Activated T-helper 1 cell treated with Interleukin-2 at 50 U/mL for 16 hours (primary cell): ENCODE measurements at regions not wholly inside any gene's neighbourhood (a gene's known extent, or its start where the extent isn't known, plus 50 kb on each side); places are given as distances from the start of the nearest gene placed in this dataset.

Source experiments
- DNase-seq: peaks from one replicate; pipeline ENCODE4 v3.0.0-alpha.2; 2020; ENCODE audit warnings: low read depth

- DNase-seq: no peak
Observed at GRCh38 chr14:101120641-101121507, 217.4 kb upstream of the RTL1 start.

GRCh38 chr14:101121508-101122139 lies 218.1 kb upstream of the RTL1 start:
- DNase-seq: no peak

DNA sequence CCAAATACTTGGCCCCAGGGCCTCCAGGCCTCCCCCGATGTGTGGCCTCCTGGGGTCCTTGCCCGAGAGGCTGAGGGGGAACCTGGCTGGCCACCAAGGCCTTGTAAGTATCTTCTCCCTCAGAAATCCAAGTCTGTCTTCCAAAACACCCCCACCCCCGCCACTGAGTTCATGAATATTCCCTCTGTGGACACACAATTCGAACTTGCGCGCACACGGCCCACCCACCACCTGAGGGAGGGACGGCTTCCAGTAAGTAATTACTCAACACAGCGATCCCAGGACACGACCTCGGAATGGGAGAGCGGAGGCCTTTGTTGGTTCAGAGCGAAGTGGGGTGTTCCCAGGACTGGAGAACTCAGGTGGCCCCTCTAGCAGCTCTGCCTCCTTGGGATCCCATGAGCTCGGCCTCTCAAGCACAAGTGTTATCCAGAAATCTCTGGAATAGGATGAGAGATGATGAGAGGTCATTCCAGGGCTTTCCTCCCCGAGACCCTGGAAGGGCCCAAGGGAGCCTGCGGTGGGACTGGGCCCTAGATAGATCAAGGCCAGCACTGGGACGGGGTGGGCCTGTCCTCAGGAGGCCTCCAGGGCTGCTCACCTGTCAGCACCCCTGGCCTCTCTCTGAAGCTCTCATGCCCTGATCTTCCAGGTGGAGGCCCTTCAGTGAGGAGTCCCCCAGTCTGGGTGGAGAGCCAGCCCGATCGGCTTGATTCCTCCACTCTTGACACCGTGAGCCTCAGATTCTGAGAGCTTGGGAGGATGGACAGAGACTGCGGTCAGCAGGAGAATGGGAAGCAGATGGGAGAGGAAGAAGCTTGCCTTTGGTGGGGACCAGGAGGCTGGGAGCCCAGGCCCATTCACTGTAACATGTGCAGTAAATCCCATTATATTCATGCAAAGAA lies 219.0 kb upstream of the RTL1 start:
- no peak for DNase-seq

DNA sequence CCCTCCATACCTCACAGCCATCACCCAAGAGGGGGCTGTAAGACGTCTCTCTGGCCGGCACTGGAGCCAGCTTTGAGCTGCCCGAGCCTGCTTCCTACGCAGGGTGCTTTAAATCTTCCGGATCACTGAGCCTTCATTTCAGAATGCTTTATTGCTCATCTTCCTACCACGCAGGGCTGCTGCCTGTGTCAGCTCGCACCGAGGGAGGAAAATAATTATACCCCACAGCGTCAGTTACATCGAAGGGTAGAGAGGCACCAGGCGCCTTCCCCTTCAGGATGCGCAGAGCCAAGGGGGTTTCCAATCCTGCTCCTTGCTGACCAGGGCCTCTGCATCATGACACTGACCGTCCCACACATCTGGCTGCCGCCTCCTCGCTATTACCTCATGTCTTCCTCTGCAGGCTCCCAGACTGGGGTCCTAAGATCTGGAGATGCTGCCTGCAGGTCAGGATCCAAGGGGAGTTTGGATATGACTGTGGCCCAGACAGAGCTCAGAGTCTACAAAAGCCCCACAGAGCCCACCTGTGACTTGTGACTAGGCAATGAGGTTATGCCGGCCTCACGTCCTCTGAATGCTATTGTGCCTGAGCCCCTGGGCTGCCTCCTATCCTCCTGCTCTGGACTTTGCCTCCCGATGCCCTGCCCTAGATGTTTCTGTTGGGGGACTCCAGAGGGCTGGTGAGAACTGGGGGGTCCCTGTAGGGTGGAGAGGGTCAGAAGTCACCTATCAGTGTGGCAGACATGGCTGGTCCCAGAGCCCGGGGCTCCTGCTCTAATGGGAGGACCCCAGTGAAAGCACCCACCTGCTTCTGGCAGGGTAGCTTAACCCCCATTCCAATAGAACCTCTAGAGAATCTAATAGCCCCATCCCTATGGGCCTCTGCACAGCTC lies 220.3 kb upstream of the RTL1 start:
- DNase-seq: no peak

- no peak for DNase-seq
Observed at GRCh38 chr14:101124815-101125214, 221.3 kb upstream of the RTL1 start.

DNA sequence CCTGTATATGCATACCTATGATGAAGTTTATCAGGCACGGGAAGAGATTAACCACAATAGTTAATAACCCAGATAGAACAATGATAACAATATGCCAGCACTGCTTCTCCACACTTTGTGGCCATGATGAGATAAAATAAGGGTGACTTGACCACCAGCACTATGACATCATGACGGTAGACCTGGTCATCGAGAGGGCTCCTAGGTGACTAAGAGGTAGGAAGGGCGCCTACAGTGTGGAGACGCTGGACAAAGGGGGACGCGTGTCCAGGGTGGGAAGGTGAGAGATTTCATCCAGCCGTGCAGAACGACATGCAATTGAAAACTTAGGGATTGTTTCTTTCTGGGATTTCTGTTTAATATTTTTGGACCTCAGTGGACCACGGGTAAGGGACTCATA lies 221.8 kb upstream of the RTL1 start:
- DNase-seq: no peak

GRCh38 chr14:101125719-101126651 lies 222.5 kb upstream of the RTL1 start:
- no peak for DNase-seq

GRCh38 chr14:101126731-101127130 lies 223.2 kb upstream of the RTL1 start:
- no peak for DNase-seq

GRCh38 chr14:101127224-101127623 lies 223.7 kb upstream of the RTL1 start:
- DNase-seq: no peak

DNA sequence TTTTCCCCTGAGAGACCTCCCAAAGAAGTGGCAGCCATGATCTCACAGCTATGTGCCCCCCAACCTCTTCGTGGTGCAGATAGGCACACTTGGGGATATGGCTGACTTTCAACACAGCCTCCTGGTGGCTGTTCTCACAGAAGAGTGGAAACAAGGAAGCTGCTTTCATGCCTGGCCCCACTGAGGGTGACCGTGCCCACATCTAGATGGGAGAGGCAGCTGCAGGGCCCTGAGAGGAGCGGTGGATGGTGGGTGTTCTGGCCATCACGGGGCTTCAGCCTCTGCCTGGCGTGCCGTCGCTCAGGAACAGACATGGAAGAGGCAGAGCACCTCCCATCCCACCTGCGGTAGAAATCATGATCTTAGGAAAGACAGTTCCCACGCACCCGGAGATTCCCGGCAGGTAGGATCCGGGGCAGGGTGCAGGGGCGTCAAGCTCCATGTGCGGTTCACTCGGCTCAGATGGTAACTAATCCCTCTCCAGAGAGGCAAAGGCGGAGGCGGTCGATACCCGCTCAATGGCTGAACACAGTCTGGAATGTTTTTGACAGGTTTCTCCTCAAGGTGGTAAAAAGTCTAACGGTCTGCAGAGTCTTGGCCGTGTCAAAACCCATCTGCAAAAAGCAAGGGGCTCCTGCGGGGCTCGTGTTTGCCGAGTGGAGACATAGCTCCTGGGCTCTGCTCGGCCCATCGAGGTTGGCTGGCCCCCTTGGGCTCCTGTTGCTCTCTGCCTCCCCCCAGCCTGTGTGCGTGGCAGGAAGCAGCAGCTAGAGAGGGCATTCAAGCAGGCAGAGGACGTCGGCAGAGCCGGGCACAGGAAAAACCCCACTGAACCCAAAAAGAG lies 225.2 kb upstream of the RTL1 start:
- no peak for DNase-seq

DNA sequence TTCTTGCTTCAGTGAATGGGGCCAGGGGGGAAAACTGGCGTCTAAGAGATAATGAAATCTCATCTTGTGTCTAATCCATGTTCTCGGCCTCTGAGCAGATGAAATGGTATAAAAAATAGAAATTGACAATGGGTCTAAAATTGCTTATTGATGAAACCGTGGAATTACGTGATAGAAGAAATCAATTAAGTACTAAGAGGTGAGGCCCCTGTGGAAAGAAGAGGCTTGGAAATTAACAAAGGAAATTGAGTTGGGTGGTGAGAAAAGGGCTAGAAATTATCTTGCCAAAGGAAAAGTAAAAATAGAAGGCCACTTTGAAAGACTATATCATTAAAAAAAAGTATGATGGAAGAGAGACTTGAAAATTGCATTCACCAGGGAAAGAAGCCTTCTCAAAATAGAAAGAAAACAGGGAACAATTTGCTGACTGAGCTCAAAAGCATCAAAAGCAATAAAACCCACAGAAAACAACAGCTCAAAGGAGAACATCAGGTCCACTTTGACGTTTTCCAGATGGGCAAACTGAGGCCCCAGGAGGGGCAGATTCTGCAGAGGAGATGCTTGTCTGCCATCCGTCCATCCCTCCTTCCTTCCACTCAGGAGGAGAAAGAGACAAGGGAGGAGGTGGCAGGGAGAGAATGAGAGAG lies 226.1 kb upstream of the RTL1 start:
- no peak for DNase-seq

- DNase-seq: no peak
Observed at GRCh38 chr14:101130861-101131260, 227.3 kb upstream of the RTL1 start.

DNA sequence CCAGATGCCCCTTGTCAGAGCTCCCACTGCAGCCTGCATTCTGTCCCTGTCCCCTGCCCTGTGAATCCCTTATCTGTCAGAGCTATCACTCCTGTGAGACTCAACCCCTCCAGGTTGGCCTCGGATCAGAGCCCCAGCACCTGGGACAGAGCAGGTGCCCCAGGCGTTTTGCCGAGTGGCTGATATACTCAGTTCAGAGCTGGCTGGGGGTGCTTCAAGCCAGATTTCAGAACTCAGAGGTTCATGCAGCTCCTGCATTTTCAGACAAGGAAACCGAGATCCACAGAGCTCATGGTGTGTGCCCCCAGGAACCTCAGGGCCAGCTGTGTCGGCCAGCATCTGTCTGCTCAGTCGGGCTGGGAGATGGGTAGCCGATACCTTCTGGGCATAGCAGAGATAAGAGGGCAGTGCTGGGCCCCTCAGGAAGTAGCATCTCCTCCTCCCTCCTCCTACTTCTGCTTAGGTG lies 228.0 kb upstream of the RTL1 start:
- DNase-seq: no peak

DNA sequence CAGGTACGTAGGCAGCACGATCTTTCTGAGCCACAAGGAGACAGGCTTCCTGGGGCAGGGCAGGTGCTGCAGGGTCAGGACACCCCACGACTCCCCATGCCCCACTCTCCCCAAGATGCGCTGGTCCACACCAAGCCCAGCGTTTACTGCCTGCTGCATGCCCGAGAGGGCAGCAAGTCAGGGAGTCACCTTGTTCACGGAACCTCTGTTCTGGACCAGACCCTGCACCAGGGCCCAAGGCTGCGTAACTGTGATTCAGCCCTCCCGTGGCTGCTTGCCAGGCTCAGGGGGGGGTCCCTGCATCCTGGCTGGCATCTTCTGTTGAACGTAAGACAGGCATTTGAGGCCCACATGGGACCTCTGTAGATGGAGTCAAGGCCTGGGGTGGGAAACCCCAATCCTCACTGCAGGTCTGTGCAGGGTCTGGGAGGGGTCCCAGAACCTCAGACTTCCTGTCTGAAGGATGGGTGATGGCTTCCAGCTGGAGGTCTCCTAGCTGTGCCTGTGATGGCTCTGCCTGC lies 228.6 kb upstream of the RTL1 start:
- no peak for DNase-seq

DNA sequence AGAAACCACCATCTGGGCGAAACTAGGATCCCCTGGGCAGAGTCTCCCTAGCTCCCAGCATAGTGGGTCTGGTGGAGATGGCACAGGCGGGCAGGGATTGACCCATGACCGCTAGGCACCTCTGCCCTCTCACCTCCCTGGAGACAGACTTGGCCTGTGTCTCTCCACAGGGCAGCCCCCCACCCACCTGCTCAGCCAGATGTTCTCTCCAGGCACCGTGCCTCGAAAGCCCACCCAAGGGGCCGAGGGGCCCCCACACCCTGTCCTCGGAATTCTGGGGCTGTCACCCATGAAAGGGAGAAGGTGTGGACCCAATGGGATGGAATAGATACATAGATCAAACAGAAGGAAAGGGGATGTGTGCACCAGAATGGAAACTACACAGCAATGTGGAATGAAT lies 229.1 kb upstream of the RTL1 start:
- DNase-seq: no peak

DNA sequence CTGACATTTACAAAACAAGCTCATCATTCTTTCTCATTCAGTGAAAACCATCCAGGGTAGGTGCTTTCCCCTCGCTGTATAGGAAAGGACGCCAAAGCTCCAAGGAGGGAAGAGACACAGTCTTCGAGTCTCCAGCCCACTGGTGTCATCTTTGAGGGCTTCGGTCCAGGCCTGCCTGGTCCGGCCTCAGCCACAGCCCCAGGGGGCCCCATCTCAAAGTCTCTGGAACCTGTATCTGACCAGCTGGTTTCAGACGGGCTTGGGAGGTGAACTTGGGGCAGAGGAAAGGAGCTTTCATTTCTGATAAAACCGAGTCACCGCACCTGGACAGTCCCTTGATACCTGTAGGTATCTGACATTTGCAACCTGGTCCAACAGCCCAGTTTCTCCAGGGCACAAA lies 229.5 kb upstream of the RTL1 start:
- no peak for DNase-seq

DNA sequence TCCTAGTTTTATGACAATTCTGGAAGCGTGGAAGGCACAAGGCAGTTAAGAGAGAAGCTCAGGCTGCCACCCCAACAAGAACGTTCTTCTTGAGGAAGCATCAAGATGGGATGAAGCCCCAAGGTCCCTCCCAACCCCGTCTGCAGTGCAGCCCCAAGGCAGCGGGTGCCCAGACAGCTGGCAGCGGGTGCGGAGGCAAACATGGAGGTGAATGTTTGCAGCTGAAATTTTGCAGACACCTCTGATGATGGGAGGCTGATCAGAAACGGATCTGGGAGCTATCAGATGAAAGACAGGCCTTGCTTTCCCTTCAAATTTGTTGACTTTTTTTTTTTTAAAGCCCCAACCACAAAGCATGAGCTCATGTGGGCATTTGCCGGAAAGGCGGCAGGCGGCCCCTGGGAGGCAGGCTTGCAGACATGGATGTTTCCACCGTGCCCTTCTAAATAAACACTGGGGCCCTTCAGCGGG lies 230.7 kb upstream of the RTL1 start:
- no peak for DNase-seq

GRCh38 chr14:101134851-101135433 lies 231.4 kb upstream of the RTL1 start:
- no peak for DNase-seq
